ENCODE measurements at regions not wholly inside any gene's neighbourhood (a gene's known extent, or its start where the extent isn't known, plus 50 kb on each side); places are given as distances from the start of the nearest gene placed in this dataset.
"Not testable (repeated sequence)": the region's sequence is repeated elsewhere in the genome, so short reads cannot be mapped to it uniquely, and the experiment has no call there.

- in situ Hi-C loops (cut with HindIII; ENCODE audit: low pct_unique_long_range_greater_than_20kb, low sequenced_read_pairs) = no loop called here
- DNase-seq (ENCODE audit: low read depth) = no peak
These were observed 53.5 kb downstream of the FOXD2 start for GRCh38 chr1:47491341-47491753.

GRCh38 chr1:47495176-47495713 lies 57.4 kb downstream of the FOXD2 start:
- in situ Hi-C loops (cut with HindIII; ENCODE audit: low pct_unique_long_range_greater_than_20kb, low sequenced_read_pairs) = no loop called here
- DNase-seq (ENCODE audit: low read depth) = no peak

GRCh38 chr1:47498551-47498950 lies 60.7 kb downstream of the FOXD2 start:
- no peak for DNase-seq (ENCODE audit: low read depth)
- in situ Hi-C loops (cut with HindIII; ENCODE audit: low pct_unique_long_range_greater_than_20kb, low sequenced_read_pairs) = no loop called here

GRCh38 chr1:47501069-47501468 lies 63.2 kb downstream of the FOXD2 start:
- DNase-seq (ENCODE audit: low read depth) = no peak
- in situ Hi-C loops (cut with HindIII; ENCODE audit: low pct_unique_long_range_greater_than_20kb, low sequenced_read_pairs) = no loop called here

- in situ Hi-C loops (cut with HindIII; ENCODE audit: low pct_unique_long_range_greater_than_20kb, low sequenced_read_pairs) = no loop called here
- no peak for DNase-seq (ENCODE audit: low read depth)
These were observed 65.0 kb downstream of the FOXD2 start for GRCh38 chr1:47502746-47503370.

- DNase-seq (ENCODE audit: low read depth); in situ Hi-C loops (cut with HindIII; ENCODE audit: low pct_unique_long_range_greater_than_20kb, low sequenced_read_pairs): not testable (repeated sequence)
These were observed 67.0 kb downstream of the FOXD2 start for GRCh38 chr1:47504840-47505239.

GRCh38 chr1:47505267-47505666 lies 67.4 kb downstream of the FOXD2 start:
- DNase-seq (ENCODE audit: low read depth) = no peak
- in situ Hi-C loops (cut with HindIII; ENCODE audit: low pct_unique_long_range_greater_than_20kb, low sequenced_read_pairs) = no loop called here

GRCh38 chr1:47506053-47506452 lies 68.2 kb downstream of the FOXD2 start:
- DNase-seq (ENCODE audit: low read depth) = no peak
- in situ Hi-C loops (cut with HindIII; ENCODE audit: low pct_unique_long_range_greater_than_20kb, low sequenced_read_pairs) = no loop called here

GRCh38 chr1:47507144-47507543 lies 69.3 kb downstream of the FOXD2 start:
- in situ Hi-C loops (cut with HindIII; ENCODE audit: low pct_unique_long_range_greater_than_20kb, low sequenced_read_pairs) = no loop called here
- no peak for DNase-seq (ENCODE audit: low read depth)

GRCh38 chr1:47507881-47508701 lies 70.2 kb downstream of the FOXD2 start:
- in situ Hi-C loops (cut with HindIII; ENCODE audit: low pct_unique_long_range_greater_than_20kb, low sequenced_read_pairs) = no loop called here
- no peak for DNase-seq (ENCODE audit: low read depth)

- no peak for DNase-seq (ENCODE audit: low read depth)
- in situ Hi-C loops (cut with HindIII; ENCODE audit: low pct_unique_long_range_greater_than_20kb, low sequenced_read_pairs) = no loop called here
These were observed 71.0 kb downstream of the FOXD2 start for GRCh38 chr1:47508702-47509431.

- in situ Hi-C loops (cut with HindIII; ENCODE audit: low pct_unique_long_range_greater_than_20kb, low sequenced_read_pairs) = no loop called here
- DNase-seq (ENCODE audit: low read depth) = no peak
These were observed 72.5 kb downstream of the FOXD2 start for GRCh38 chr1:47510282-47510811.

- no peak for DNase-seq (ENCODE audit: low read depth)
- in situ Hi-C loops (cut with HindIII; ENCODE audit: low pct_unique_long_range_greater_than_20kb, low sequenced_read_pairs) = no loop called here
These were observed 74.0 kb downstream of the FOXD2 start for GRCh38 chr1:47511825-47512224.

GRCh38 chr1:47513393-47513792 lies 75.5 kb downstream of the FOXD2 start:
- DNase-seq (ENCODE audit: low read depth) = no peak
- in situ Hi-C loops (cut with HindIII; ENCODE audit: low pct_unique_long_range_greater_than_20kb, low sequenced_read_pairs) = no loop called here

GRCh38 chr1:47514229-47514628 lies 76.4 kb downstream of the FOXD2 start:
- DNase-seq (ENCODE audit: low read depth) = no peak
- in situ Hi-C loops (cut with HindIII; ENCODE audit: low pct_unique_long_range_greater_than_20kb, low sequenced_read_pairs) = no loop called here

- DNase-seq (ENCODE audit: low read depth) = no peak
- in situ Hi-C loops (cut with HindIII; ENCODE audit: low pct_unique_long_range_greater_than_20kb, low sequenced_read_pairs) = no loop called here
These were observed 77.4 kb downstream of the FOXD2 start for GRCh38 chr1:47515164-47515789.

GRCh38 chr1:47517946-47518345 lies 80.1 kb downstream of the FOXD2 start:
- in situ Hi-C loops (cut with HindIII; ENCODE audit: low pct_unique_long_range_greater_than_20kb, low sequenced_read_pairs) = no loop called here
- DNase-seq (ENCODE audit: low read depth) = no peak

GRCh38 chr1:47519491-47519890 lies 81.6 kb downstream of the FOXD2 start:
- in situ Hi-C loops (cut with HindIII; ENCODE audit: low pct_unique_long_range_greater_than_20kb, low sequenced_read_pairs) = no loop called here
- DNase-seq (ENCODE audit: low read depth) = no peak
